ENCODE measurements at regions not wholly inside any gene's neighbourhood (a gene's known extent, or its start where the extent isn't known, plus 50 kb on each side); places are given as distances from the start of the nearest gene placed in this dataset.

DNA sequence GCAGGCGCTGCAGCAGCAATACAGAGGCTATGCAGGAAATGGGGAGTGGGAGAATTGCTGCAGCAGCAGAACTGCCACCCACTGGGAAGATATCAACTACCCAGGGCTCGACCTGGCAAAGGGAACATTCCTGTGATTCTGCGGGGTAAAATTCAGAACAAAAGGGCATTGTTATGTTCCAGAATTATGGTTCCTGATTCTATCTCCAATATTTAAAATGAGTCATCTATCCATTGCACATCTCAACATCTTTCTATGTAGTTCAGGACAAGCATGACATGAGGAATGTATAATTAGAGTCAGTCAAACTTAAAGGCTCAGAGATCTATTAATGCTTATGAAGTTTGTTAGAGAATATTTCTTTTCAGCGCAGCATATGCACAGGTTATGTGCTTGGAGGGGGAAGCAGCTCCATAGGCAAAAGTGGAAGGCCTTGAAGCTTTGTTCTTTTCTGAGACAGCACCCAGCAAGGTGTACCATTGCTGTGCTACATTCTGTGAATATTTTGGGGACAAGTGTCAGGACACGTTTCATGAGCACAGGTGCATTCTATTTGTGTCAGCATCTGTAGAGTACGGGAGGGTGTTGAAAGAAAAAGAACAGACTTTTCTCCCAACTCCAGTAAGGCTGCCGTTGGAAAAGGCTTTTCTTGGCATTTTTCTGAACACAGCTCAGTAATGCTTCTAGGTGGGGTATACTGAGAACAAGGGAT, 395.6 kb upstream of the MPDZ start:
- H3K36me3 ChIP-seq = no peaks in the 10 kb centered on the region
- H3K4me1 ChIP-seq (ENCODE audit: low read depth) = peaks cover 12% of the 10 kb centered on the region
- peak in 1 of 2 donors; percentile 10 for DNase-seq (ENCODE audit: low read depth in 1 of 2, low spot score in 1 of 2)
- no peaks in the 10 kb centered on the region for H3K9me3 ChIP-seq (ENCODE audit: low read depth)
- TF ChIP-seq, protein P1, sequence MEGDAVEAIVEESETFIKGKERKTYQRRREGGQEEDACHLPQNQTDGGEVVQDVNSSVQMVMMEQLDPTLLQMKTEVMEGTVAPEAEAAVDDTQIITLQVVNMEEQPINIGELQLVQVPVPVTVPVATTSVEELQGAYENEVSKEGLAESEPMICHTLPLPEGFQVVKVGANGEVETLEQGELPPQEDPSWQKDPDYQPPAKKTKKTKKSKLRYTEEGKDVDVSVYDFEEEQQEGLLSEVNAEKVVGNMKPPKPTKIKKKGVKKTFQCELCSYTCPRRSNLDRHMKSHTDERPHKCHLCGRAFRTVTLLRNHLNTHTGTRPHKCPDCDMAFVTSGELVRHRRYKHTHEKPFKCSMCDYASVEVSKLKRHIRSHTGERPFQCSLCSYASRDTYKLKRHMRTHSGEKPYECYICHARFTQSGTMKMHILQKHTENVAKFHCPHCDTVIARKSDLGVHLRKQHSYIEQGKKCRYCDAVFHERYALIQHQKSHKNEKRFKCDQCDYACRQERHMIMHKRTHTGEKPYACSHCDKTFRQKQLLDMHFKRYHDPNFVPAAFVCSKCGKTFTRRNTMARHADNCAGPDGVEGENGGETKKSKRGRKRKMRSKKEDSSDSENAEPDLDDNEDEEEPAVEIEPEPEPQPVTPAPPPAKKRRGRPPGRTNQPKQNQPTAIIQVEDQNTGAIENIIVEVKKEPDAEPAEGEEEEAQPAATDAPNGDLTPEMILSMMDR (IDR thresholded peaks at IDR 0.05; ENCODE audit: low read depth, low read length) = no peak
- no peak overlapping the region for H3K27ac ChIP-seq
- no peaks in the 10 kb centered on the region for H3K27me3 ChIP-seq
- no peak overlapping the region for H3K4me3 ChIP-seq

DNA sequence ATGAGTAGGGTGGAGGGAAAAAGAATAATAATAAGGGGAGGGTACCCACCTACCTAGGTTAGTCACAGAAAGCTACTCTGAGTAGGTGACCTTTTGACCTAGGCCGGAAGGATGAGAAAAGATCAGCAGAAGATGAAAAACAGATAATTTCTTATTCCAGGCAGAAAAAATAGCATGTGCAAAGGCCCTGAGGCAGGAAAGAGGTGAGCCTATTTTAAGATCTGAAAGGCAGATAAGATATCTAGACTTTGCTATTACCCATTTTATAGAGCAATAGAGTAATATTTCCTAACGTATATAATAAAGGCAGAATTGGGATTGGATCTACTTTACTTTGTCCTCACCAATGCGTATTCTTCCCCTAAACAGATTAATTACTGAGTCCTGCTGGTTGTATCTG, 393.9 kb upstream of the MPDZ start:
- Histone ChIP-seq H3K4me3 (no peak overlapping the region), H3K36me3 (no peaks in the 10 kb centered on the region), H3K9me3 (ENCODE audit: low read depth) (no peaks in the 10 kb centered on the region), H3K27me3 (no peaks in the 10 kb centered on the region), H3K4me1 (ENCODE audit: low read depth) (peaks cover 12% of the 10 kb centered on the region), H3K27ac (no peak overlapping the region)
- no peak for DNase-seq (ENCODE audit: low read depth in 1 of 2, low spot score in 1 of 2)
- TF ChIP-seq, protein P1 (IDR thresholded peaks at IDR 0.05; ENCODE audit: low read depth, low read length) = no peak

DNA sequence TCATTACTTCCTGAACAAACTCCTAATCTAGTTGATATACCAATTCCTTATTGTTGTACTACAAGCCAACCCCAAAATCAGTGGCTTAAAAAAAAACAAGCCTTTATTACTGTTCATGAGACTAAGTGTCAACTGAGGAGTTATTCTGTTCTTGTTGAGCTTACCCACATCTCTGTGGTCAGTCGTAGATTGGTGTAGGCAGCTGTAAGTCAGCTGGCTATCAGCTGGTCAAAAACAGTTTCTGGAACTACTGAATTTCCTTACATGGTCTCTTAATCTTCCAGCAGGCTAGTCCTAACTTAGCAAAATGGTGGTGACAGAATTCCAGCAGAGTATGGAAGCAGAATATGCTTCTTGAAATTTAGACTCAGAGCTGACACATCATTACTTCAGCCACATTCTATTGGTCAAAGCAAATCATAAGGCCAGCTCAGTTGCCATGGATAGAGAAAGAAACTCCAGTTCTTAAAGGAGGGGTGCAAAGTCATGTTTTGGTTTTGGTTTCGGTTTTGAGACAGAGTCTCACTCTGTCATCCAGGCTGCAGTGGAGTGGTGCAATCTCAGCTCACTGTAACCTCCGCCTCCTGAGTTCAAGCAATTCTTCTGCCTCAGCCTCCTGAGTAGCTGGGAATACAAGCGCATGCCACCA, 386.1 kb upstream of the MPDZ start:
- Histone ChIP-seq H3K4me3 (no peak overlapping the region), H3K27me3 (no peaks in the 10 kb centered on the region), H3K27ac (no peak overlapping the region), H3K36me3 (no peaks in the 10 kb centered on the region), H3K9me3 (ENCODE audit: low read depth) (no peaks in the 10 kb centered on the region), H3K4me1 (ENCODE audit: low read depth) (no peaks in the 10 kb centered on the region)
- TF ChIP-seq, protein P1 (IDR thresholded peaks at IDR 0.05; ENCODE audit: low read depth, low read length) = no peak
- DNase-seq (ENCODE audit: low read depth in 1 of 2, low spot score in 1 of 2) = peak in 1 of 2 donors; percentile 54

DNA sequence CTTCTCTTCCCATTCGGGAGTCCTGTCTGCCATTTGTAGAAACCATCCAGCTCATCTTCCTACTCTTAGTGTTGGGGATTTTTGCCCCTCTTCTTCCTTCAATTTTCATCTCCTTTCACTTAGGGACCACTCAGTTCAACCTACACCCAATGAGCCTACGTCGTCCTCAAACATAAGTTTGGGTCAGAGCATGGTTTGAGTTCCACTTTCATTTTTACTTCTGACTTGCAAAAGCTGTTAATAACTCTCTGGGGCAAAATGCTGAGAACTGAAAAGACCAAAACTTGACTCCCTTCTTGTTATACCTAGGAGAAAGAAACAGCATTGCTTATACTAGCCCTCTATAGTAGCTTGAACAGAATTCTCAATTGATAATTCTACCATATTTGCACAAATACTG, 381.5 kb upstream of the MPDZ start:
- Histone ChIP-seq H3K9me3 (ENCODE audit: low read depth) (no peaks in the 10 kb centered on the region), H3K4me3 (no peak overlapping the region), H3K4me1 (ENCODE audit: low read depth) (no peaks in the 10 kb centered on the region), H3K27me3 (no peaks in the 10 kb centered on the region), H3K36me3 (no peaks in the 10 kb centered on the region), H3K27ac (no peak overlapping the region)
- TF ChIP-seq, protein P1 (IDR thresholded peaks at IDR 0.05; ENCODE audit: low read depth, low read length) = no peak
- no peak for DNase-seq (ENCODE audit: low read depth in 1 of 2, low spot score in 1 of 2)

DNA sequence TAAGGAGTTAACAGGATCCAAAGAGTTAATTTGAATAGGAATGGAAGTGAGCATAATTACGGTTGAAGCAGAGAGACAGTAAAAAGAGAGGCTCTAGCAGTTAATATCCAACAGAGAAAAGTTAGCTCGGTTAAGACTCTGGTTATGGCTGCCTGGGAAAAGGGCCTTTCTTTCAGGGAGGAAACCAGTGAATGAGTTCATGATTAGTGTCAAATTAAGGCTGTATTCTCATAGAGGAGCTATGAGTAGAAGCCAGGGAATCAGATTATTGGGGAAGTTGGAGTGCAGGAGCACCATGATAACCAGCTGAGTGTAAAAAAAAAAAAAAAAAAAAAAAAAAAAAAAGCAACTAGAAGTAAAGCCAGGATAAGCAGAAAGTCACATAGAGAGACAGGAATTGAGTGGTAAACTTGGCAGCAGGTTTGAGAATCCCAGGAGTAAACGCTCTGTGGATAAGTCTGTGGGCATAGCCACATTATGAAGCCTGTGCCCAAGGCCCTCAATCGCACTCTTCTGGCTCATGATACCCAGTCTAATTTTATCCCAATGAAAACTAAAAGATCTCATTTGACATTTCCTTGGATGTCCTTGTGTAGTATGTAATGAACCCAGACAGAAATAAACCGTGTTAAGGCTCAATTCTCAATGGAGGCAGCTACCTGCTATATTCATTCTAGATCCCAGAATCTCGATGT, 372.6 kb upstream of the MPDZ start:
- Histone ChIP-seq H3K4me3 (no peak overlapping the region), H3K4me1 (ENCODE audit: low read depth) (no peaks in the 10 kb centered on the region), H3K27ac (no peak overlapping the region), H3K36me3 (no peaks in the 10 kb centered on the region), H3K27me3 (no peaks in the 10 kb centered on the region), H3K9me3 (ENCODE audit: low read depth) (no peaks in the 10 kb centered on the region)
- TF ChIP-seq, protein P1 (IDR thresholded peaks at IDR 0.05; ENCODE audit: low read depth, low read length) = no peak
- DNase-seq (ENCODE audit: low read depth in 1 of 2, low spot score in 1 of 2) = no peak
